ENCODE measurements at regions not wholly inside any gene's neighbourhood (a gene's known extent, or its start where the extent isn't known, plus 50 kb on each side); places are given as distances from the start of the nearest gene placed in this dataset.

- TF ChIP-seq ESRRA (IDR thresholded peaks at IDR 0.05; ENCODE audit: low read length) (no peak), CBX5 (IDR thresholded peaks at IDR 0.05; ENCODE audit: low read depth) (no peak), NFYA (IDR thresholded peaks at IDR 0.05; ENCODE audit: borderline replicate concordance, low read depth, low read length) (no peak), POLR2A (IDR thresholded peaks at IDR 0.05; ENCODE audit: low read depth, low read length) (no peak), SPI1 (IDR thresholded peaks at IDR 0.05; ENCODE audit: borderline replicate concordance, insufficient read depth, low read depth, low read length) (no peak), EP300 (IDR thresholded peaks at IDR 0.05; ENCODE audit: borderline replicate concordance in 1 of 2, control insufficient read depth in 1 of 2, low read depth in 2 of 2, low read length in 2 of 2) (no peak), POLR2AphosphoS5 (IDR thresholded peaks at IDR 0.05; ENCODE audit: low read length) (no peak), ATF7 (IDR thresholded peaks at IDR 0.05; ENCODE audit: low read depth) (no peak), PBX3 (IDR thresholded peaks at IDR 0.05; ENCODE audit: insufficient replicate concordance, low read depth, low read length) (no peak), CREM (IDR thresholded peaks at IDR 0.05; ENCODE audit: low read depth) (no peak)
- TF ChIP-seq, protein P1, sequence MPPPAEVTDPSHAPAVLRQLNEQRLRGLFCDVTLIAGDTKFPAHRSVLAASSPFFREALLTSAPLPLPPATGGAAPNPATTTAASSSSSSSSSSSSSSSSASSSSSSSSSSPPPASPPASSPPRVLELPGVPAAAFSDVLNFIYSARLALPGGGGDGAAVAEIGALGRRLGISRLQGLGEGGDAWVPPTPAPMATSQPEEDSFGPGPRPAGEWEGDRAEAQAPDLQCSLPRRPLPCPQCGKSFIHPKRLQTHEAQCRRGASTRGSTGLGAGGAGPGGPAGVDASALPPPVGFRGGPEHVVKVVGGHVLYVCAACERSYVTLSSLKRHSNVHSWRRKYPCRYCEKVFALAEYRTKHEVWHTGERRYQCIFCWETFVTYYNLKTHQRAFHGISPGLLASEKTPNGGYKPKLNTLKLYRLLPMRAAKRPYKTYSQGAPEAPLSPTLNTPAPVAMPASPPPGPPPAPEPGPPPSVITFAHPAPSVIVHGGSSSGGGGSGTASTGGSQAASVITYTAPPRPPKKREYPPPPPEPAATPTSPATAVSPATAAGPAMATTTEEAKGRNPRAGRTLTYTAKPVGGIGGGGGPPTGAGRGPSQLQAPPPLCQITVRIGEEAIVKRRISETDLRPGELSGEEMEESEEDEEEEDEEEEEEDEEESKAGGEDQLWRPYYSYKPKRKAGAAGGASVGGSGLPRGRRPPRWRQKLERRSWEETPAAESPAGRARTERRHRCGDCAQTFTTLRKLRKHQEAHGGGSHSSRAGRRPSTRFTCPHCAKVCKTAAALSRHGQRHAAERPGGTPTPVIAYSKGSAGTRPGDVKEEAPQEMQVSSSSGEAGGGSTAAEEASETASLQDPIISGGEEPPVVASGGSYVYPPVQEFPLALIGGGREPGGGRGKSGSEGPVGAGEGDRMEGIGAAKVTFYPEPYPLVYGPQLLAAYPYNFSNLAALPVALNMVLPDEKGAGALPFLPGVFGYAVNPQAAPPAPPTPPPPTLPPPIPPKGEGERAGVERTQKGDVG (CRISPR knock-in tag; IDR thresholded peaks at IDR 0.05): no peak
- TF ChIP-seq, protein P2, sequence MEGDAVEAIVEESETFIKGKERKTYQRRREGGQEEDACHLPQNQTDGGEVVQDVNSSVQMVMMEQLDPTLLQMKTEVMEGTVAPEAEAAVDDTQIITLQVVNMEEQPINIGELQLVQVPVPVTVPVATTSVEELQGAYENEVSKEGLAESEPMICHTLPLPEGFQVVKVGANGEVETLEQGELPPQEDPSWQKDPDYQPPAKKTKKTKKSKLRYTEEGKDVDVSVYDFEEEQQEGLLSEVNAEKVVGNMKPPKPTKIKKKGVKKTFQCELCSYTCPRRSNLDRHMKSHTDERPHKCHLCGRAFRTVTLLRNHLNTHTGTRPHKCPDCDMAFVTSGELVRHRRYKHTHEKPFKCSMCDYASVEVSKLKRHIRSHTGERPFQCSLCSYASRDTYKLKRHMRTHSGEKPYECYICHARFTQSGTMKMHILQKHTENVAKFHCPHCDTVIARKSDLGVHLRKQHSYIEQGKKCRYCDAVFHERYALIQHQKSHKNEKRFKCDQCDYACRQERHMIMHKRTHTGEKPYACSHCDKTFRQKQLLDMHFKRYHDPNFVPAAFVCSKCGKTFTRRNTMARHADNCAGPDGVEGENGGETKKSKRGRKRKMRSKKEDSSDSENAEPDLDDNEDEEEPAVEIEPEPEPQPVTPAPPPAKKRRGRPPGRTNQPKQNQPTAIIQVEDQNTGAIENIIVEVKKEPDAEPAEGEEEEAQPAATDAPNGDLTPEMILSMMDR (IDR thresholded peaks at IDR 0.05 in 2 of 3, conservative IDR thresholded peaks at IDR 0.05 in 1 of 3; ENCODE audit: control insufficient read depth in 2 of 3, extremely low read depth in 1 of 3, insufficient read depth in 1 of 3, low read depth in 3 of 3, low read length in 3 of 3): no peak
Observed at GRCh38 chr6:106778943-106779342, 149.6 kb downstream of the QRSL1 start.
